MCF 10A (cell line): ENCODE measurements at regions not wholly inside any gene's neighbourhood (a gene's known extent, or its start where the extent isn't known, plus 50 kb on each side); places are given as distances from the start of the nearest gene placed in this dataset.

Experiments
- BruUV-seq: library from RNA; stranded (reverse); fragments of 400-500 nt; replicated peaks from 2 replicates; lab custom pipeline; 2021; lab: Mats Ljungman, UMichigan
- CTCF ChIA-PET: fragments of 300-600 bp; sonication (Branson Sonifier 250); formaldehyde crosslinking; extraction: SDS; loops from one replicate; lab custom pipeline; 2021; ENCODE audit warnings: antibody characterized with exemption, inconsistent platforms; lab: Yijun Ruan, JAX
- POLR2A ChIA-PET: fragments of 300-600, 350-650 bp; sonication (Branson Sonifier 250); formaldehyde crosslinking; extraction: SDS; loops from one replicate; lab custom pipeline; 2020; ENCODE audit warnings: antibody characterized with exemption, inconsistent platforms; lab: Yijun Ruan, JAX
- DNase-seq: peaks from one replicate; pipeline ENCODE4 v3.0.0-alpha.2; 2018; ENCODE audit not compliant: unreplicated experiment
- H3K27ac Mint-ChIP-seq: one replicate; pipeline ENCODE4 v1.8.0; 2022; ENCODE audit warnings: mild to moderate bottlenecking, low read depth, mixed read lengths; ENCODE audit not compliant: unreplicated experiment
- H3K27me3 Mint-ChIP-seq: one replicate; pipeline ENCODE4 v1.8.0; 2022; ENCODE audit warnings: mixed read lengths; ENCODE audit not compliant: insufficient read depth, unreplicated experiment
- H3K36me3 Mint-ChIP-seq: one replicate; pipeline ENCODE4 v1.8.0; 2022; ENCODE audit warnings: mild to moderate bottlenecking, moderate library complexity, mixed read lengths; ENCODE audit not compliant: insufficient read depth, unreplicated experiment
- H3K4me1 Mint-ChIP-seq: one replicate; pipeline ENCODE4 v1.8.0; 2022; ENCODE audit warnings: mixed read lengths; ENCODE audit not compliant: insufficient read depth, unreplicated experiment
- H3K4me3 Mint-ChIP-seq: one replicate; pipeline ENCODE4 v1.8.0; 2022; ENCODE audit warnings: mild to moderate bottlenecking, moderate library complexity, mixed read lengths; ENCODE audit not compliant: unreplicated experiment
- H3K9me3 Mint-ChIP-seq: one replicate; pipeline ENCODE4 v1.8.0; 2022; ENCODE audit warnings: mixed read lengths; ENCODE audit not compliant: unreplicated experiment
- CTCF ChIP-seq: fragments of 200-600 bp; IDR thresholded peaks from one replicate; pipeline ENCODE4 v1.8.0; 2022; ENCODE audit warnings: antibody characterized with exemption, mild to moderate bottlenecking; ENCODE audit not compliant: unreplicated experiment
- intact Hi-C: fragments of 100-400 bp; cut with micrococcal nuclease; formaldehyde crosslinking; loops from 2 replicates; pipeline ENCODE4 v1.14.1; 2022

GRCh38 chr3:59319442-59319841 is 269.6 kb upstream of the CFAP20DC start:
- DNase-seq: no peak
- Mint-ChIP-seq H3K4me3 (no peak overlapping the region), H3K4me1 (no peaks in the 10 kb centered on the region), H3K9me3 (no peaks in the 10 kb centered on the region), H3K36me3 (no peaks in the 10 kb centered on the region), H3K27ac (no peak overlapping the region), H3K27me3 (no peaks in the 10 kb centered on the region)
- CTCF ChIA-PET: interaction anchor here (1.2 kb wide), 1 partner anchor 130 kb away, joined by 3 read pairs; no protein-coding TSS in a partner anchor
- BruUV-seq: no TSS peak
- intact Hi-C loops: loop anchor here (10.0 kb wide), 1 partner anchor 325 kb away; no protein-coding TSS in a partner anchor
- POLR2A ChIA-PET: no interaction called here
- TF ChIP-seq CTCF: no peak

DNA sequence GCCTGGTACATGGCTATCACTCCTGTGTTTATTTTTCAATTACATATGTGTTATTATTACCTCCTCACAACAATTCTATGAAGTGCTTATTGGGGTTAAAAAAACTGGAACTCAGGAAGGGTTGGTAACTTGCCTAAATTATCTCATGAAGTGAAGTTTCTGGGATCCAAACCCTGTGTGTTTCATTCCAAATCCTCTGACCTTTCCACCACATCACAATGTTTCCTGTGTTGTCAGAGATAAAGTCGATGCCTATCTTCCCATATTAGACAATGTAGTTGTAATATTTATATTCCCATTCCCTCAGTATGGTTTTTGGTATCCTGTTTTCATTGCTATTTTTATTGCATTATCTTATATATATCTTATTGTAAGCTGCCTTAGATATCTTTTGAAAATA is 269.1 kb upstream of the CFAP20DC start:
- DNase-seq: no peak
- intact Hi-C loops: loop anchor here (10.0 kb wide), 1 partner anchor 324 kb away; no protein-coding TSS in a partner anchor
- ChIA-PET CTCF (no interaction called here), POLR2A (no interaction called here)
- no peaks in the 10 kb centered on the region for H3K4me1 Mint-ChIP-seq
- H3K27ac Mint-ChIP-seq: no peak overlapping the region
- H3K9me3 Mint-ChIP-seq: no peaks in the 10 kb centered on the region
- no peaks in the 10 kb centered on the region for H3K36me3 Mint-ChIP-seq
- H3K27me3 Mint-ChIP-seq: no peaks in the 10 kb centered on the region
- no peak for TF ChIP-seq CTCF
- BruUV-seq: no TSS peak
- H3K4me3 Mint-ChIP-seq: no peak overlapping the region

DNA sequence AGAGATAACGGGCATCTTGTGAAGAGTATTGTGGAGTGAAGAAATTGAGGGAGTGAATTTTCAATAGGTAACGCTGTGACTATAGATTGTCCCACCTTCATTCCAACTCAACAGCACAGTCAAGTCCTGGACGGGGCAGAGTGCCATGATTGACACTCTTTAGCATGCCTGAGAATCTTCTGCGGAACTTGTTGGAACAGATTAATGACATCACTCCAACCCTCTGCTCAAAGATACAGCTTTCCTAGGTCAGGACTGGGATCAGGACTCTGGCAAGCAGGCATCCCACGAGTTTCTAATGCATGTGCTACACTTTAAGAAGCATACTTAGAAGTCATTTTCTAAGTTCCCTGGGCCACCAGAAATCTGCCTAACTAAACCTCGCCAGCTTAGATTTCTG is 267.6 kb upstream of the CFAP20DC start:
- H3K27ac Mint-ChIP-seq: no peak overlapping the region
- no peak overlapping the region for H3K4me3 Mint-ChIP-seq
- ChIA-PET POLR2A (interaction anchor here (0.6 kb wide), 1 partner anchor 56 kb away, joined by 3 read pairs; no protein-coding TSS in a partner anchor), CTCF (interaction anchor here (0.5 to 0.6 kb wide), 3 partner anchors 324 to 829 kb away, joined by 3 read pairs; no protein-coding TSS in a partner anchor)
- intact Hi-C loops: loop anchor here (10.0 kb wide), 1 partner anchor 323 kb away; no protein-coding TSS in a partner anchor
- no peaks in the 10 kb centered on the region for H3K4me1 Mint-ChIP-seq
- no peaks in the 10 kb centered on the region for H3K27me3 Mint-ChIP-seq
- no peak for DNase-seq
- no peak for TF ChIP-seq CTCF
- no TSS peak for BruUV-seq
- no peaks in the 10 kb centered on the region for H3K9me3 Mint-ChIP-seq
- H3K36me3 Mint-ChIP-seq: no peaks in the 10 kb centered on the region

DNA sequence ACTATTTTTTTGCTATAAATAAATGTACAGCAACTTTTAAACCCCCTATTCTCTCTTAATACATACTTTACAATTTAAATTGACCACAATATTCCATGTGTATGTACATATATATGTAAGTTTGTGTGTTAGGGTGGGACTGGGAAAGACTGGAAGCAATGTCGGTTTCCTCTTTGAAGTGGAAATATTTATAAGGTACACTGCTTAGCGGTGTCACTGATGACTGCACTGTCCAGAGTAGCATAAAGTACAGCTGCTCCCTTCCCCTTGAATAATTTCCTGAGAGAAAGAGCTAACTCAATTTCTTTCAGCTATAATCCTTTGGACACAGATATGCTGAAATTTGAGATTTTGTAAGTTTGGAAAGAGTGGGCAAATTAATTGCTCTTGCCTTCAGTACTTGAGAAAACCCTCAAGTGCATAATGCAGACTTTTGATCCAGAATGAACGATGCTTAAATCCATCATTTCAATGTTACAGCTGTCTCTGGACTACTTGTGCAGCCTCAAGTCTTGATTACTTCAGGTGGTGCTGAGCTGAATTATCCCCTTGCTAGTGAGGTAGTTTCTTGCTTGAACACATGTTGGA is 267.0 kb upstream of the CFAP20DC start:
- Mint-ChIP-seq H3K4me1 (no peaks in the 10 kb centered on the region), H3K27me3 (no peaks in the 10 kb centered on the region), H3K9me3 (no peaks in the 10 kb centered on the region), H3K27ac (no peak overlapping the region), H3K4me3 (no peak overlapping the region), H3K36me3 (no peaks in the 10 kb centered on the region)
- intact Hi-C loops: loop anchor here (10.0 kb wide), 1 partner anchor 322 kb away; no protein-coding TSS in a partner anchor
- TF ChIP-seq CTCF: no peak
- no TSS peak for BruUV-seq
- POLR2A ChIA-PET: interaction anchor here (0.6 kb wide), 1 partner anchor 56 kb away, joined by 3 read pairs; no protein-coding TSS in a partner anchor
- no peak for DNase-seq
- CTCF ChIA-PET: interaction anchor here (0.6 to 1.6 kb wide), 2 partner anchors 10 to 493 kb away, joined by 3 to 4 read pairs; no protein-coding TSS in a partner anchor
